ENCODE measurements at regions not wholly inside any gene's neighbourhood (a gene's known extent, or its start where the extent isn't known, plus 50 kb on each side); places are given as distances from the start of the nearest gene placed in this dataset.

DNA sequence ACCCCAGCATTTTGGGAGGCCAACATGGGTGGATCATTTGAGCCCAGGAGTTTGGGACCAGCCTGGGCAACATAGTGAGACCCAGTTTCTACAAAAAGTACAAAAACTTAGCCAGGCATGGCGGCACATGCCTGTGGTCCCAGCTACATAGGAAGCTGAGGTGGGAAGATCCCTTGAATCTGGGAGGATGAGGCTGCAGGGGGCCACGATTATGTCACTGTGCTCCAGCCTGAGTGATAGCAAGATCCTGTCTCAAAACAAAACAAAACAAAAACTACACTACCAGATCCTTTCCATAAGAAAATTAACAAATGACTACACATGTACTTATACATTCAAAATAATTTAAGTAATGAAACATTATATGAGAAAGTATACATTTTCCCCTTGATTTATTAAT lies 116.4 kb upstream of the KLF6 start:
- no peak for TF ChIP-seq POU2F2 (IDR thresholded peaks at IDR 0.05; ENCODE audit: low read depth, low read length)
- no peak for TF ChIP-seq SPI1 (IDR thresholded peaks at IDR 0.05; ENCODE audit: low read depth, low read length)
- TF ChIP-seq POLR2A (IDR thresholded peaks at IDR 0.05; ENCODE audit: low read depth, low read length): no peak
- no peak for TF ChIP-seq TAF1 (IDR thresholded peaks at IDR 0.05; ENCODE audit: low read depth, low read length)
- no peak for TF ChIP-seq POLR2AphosphoS5 (IDR thresholded peaks at IDR 0.05; ENCODE audit: low read depth, low read length)
